ENCODE measurements at regions not wholly inside any gene's neighbourhood (a gene's known extent, or its start where the extent isn't known, plus 50 kb on each side); places are given as distances from the start of the nearest gene placed in this dataset.

- Mint-ChIP-seq H3K9me3 (peaks cover 16% of the 10 kb centered on the region), H3K4me1 (no peaks in the 10 kb centered on the region), H3K36me3 (no peaks in the 10 kb centered on the region), H3K27me3 (ENCODE audit: low read depth) (no peaks in the 10 kb centered on the region), H3K4me3 (no peak overlapping the region), H3K27ac (no peak overlapping the region)
- ATAC-seq (peak; percentile 28; the same call in 1 of the 2 replicates), DNase-seq (ENCODE audit: low spot score) (no peak)
- CTCF ChIA-PET, result no interaction called here
- POLR2A ChIA-PET, result no interaction called here
- TF ChIP-seq NFYB (CRISPR knock-in tag; conservative IDR thresholded peaks at IDR 0.05; ENCODE audit: low read depth), result no peak
- TF ChIP-seq, protein P1, sequence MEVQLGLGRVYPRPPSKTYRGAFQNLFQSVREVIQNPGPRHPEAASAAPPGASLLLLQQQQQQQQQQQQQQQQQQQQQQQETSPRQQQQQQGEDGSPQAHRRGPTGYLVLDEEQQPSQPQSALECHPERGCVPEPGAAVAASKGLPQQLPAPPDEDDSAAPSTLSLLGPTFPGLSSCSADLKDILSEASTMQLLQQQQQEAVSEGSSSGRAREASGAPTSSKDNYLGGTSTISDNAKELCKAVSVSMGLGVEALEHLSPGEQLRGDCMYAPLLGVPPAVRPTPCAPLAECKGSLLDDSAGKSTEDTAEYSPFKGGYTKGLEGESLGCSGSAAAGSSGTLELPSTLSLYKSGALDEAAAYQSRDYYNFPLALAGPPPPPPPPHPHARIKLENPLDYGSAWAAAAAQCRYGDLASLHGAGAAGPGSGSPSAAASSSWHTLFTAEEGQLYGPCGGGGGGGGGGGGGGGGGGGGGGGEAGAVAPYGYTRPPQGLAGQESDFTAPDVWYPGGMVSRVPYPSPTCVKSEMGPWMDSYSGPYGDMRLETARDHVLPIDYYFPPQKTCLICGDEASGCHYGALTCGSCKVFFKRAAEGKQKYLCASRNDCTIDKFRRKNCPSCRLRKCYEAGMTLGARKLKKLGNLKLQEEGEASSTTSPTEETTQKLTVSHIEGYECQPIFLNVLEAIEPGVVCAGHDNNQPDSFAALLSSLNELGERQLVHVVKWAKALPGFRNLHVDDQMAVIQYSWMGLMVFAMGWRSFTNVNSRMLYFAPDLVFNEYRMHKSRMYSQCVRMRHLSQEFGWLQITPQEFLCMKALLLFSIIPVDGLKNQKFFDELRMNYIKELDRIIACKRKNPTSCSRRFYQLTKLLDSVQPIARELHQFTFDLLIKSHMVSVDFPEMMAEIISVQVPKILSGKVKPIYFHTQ (CRISPR knock-in tag; IDR thresholded peaks at IDR 0.05), result no peak
- no peak for TF ChIP-seq ATF1 (CRISPR knock-in tag; IDR thresholded peaks at IDR 0.05)
- TF ChIP-seq, protein P2, sequence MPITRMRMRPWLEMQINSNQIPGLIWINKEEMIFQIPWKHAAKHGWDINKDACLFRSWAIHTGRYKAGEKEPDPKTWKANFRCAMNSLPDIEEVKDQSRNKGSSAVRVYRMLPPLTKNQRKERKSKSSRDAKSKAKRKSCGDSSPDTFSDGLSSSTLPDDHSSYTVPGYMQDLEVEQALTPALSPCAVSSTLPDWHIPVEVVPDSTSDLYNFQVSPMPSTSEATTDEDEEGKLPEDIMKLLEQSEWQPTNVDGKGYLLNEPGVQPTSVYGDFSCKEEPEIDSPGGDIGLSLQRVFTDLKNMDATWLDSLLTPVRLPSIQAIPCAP (CRISPR knock-in tag; IDR thresholded peaks at IDR 0.05), result no peak
- no peak for TF ChIP-seq ELF4 (CRISPR knock-in tag; IDR thresholded peaks at IDR 0.05; ENCODE audit: low read depth)
These were observed 189.9 kb downstream of the INO80D start for GRCh38 chr2:205895981-205896655.

- no peaks in the 10 kb centered on the region for H3K27me3 Mint-ChIP-seq (ENCODE audit: low read depth)
- no peaks in the 10 kb centered on the region for H3K4me1 Mint-ChIP-seq
- CTCF ChIA-PET, result interaction anchor here (1.0 to 2.4 kb wide), 3 partner anchors 11 to 116 kb away, joined by 3 to 9 read pairs (median 4); no protein-coding TSS in a partner anchor
- POLR2A ChIA-PET, result no interaction called here
- H3K9me3 Mint-ChIP-seq, result peaks cover 8% of the 10 kb centered on the region
- no peak for DNase-seq (ENCODE audit: low spot score)
- H3K36me3 Mint-ChIP-seq, result no peaks in the 10 kb centered on the region
- TF ChIP-seq NFE2L1 (CRISPR knock-in tag; IDR thresholded peaks at IDR 0.05) (no peak), HMGA2 (CRISPR knock-in tag; IDR thresholded peaks at IDR 0.05) (no peak), FOXJ3 (CRISPR knock-in tag; IDR thresholded peaks at IDR 0.05; ENCODE audit: borderline replicate concordance) (no peak)
- TF ChIP-seq, protein P2 (CRISPR knock-in tag; IDR thresholded peaks at IDR 0.05), result no peak
- TF ChIP-seq, protein P3, sequence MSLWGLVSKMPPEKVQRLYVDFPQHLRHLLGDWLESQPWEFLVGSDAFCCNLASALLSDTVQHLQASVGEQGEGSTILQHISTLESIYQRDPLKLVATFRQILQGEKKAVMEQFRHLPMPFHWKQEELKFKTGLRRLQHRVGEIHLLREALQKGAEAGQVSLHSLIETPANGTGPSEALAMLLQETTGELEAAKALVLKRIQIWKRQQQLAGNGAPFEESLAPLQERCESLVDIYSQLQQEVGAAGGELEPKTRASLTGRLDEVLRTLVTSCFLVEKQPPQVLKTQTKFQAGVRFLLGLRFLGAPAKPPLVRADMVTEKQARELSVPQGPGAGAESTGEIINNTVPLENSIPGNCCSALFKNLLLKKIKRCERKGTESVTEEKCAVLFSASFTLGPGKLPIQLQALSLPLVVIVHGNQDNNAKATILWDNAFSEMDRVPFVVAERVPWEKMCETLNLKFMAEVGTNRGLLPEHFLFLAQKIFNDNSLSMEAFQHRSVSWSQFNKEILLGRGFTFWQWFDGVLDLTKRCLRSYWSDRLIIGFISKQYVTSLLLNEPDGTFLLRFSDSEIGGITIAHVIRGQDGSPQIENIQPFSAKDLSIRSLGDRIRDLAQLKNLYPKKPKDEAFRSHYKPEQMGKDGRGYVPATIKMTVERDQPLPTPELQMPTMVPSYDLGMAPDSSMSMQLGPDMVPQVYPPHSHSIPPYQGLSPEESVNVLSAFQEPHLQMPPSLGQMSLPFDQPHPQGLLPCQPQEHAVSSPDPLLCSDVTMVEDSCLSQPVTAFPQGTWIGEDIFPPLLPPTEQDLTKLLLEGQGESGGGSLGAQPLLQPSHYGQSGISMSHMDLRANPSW (CRISPR knock-in tag; conservative IDR thresholded peaks at IDR 0.05; ENCODE audit: low read depth), result no peak
- no peak for ATAC-seq
- H3K27ac Mint-ChIP-seq, result no peak overlapping the region
- H3K4me3 Mint-ChIP-seq, result no peak overlapping the region
These were observed 193.2 kb downstream of the INO80D start for GRCh38 chr2:205892665-205893259.

- H3K9me3 Mint-ChIP-seq, result peaks cover 8% of the 10 kb centered on the region
- ATAC-seq (peak; percentile 60), DNase-seq (ENCODE audit: low spot score) (no peak)
- H3K36me3 Mint-ChIP-seq, result no peaks in the 10 kb centered on the region
- H3K4me1 Mint-ChIP-seq, result no peaks in the 10 kb centered on the region
- no peaks in the 10 kb centered on the region for H3K27me3 Mint-ChIP-seq (ENCODE audit: low read depth)
- no peak overlapping the region for H3K27ac Mint-ChIP-seq
- POLR2A ChIA-PET, result no interaction called here
- no peak overlapping the region for H3K4me3 Mint-ChIP-seq
- CTCF ChIA-PET, result interaction anchor here (1.0 to 2.4 kb wide), 3 partner anchors 12 to 116 kb away, joined by 3 to 9 read pairs (median 4); no protein-coding TSS in a partner anchor
- TF ChIP-seq, protein P4, sequence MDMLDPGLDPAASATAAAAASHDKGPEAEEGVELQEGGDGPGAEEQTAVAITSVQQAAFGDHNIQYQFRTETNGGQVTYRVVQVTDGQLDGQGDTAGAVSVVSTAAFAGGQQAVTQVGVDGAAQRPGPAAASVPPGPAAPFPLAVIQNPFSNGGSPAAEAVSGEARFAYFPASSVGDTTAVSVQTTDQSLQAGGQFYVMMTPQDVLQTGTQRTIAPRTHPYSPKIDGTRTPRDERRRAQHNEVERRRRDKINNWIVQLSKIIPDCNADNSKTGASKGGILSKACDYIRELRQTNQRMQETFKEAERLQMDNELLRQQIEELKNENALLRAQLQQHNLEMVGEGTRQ (CRISPR knock-in tag; IDR thresholded peaks at IDR 0.05), result no peak
- TF ChIP-seq, protein P5, sequence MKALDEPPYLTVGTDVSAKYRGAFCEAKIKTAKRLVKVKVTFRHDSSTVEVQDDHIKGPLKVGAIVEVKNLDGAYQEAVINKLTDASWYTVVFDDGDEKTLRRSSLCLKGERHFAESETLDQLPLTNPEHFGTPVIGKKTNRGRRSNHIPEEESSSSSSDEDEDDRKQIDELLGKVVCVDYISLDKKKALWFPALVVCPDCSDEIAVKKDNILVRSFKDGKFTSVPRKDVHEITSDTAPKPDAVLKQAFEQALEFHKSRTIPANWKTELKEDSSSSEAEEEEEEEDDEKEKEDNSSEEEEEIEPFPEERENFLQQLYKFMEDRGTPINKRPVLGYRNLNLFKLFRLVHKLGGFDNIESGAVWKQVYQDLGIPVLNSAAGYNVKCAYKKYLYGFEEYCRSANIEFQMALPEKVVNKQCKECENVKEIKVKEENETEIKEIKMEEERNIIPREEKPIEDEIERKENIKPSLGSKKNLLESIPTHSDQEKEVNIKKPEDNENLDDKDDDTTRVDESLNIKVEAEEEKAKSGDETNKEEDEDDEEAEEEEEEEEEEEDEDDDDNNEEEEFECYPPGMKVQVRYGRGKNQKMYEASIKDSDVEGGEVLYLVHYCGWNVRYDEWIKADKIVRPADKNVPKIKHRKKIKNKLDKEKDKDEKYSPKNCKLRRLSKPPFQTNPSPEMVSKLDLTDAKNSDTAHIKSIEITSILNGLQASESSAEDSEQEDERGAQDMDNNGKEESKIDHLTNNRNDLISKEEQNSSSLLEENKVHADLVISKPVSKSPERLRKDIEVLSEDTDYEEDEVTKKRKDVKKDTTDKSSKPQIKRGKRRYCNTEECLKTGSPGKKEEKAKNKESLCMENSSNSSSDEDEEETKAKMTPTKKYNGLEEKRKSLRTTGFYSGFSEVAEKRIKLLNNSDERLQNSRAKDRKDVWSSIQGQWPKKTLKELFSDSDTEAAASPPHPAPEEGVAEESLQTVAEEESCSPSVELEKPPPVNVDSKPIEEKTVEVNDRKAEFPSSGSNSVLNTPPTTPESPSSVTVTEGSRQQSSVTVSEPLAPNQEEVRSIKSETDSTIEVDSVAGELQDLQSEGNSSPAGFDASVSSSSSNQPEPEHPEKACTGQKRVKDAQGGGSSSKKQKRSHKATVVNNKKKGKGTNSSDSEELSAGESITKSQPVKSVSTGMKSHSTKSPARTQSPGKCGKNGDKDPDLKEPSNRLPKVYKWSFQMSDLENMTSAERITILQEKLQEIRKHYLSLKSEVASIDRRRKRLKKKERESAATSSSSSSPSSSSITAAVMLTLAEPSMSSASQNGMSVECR (CRISPR knock-in tag; IDR thresholded peaks at IDR 0.05; ENCODE audit: borderline replicate concordance), result no peak
- no peak for TF ChIP-seq ZNF396 (CRISPR knock-in tag; IDR thresholded peaks at IDR 0.05; ENCODE audit: borderline replicate concordance)
- no peak for TF ChIP-seq ZNF425 (CRISPR knock-in tag; conservative IDR thresholded peaks at IDR 0.05)
- TF ChIP-seq MYBL2 (CRISPR knock-in tag; IDR thresholded peaks at IDR 0.05), result no peak
- TF ChIP-seq ZNF138 (CRISPR knock-in tag; conservative IDR thresholded peaks at IDR 0.05), result no peak
These were observed 193.7 kb downstream of the INO80D start for GRCh38 chr2:205892251-205892655.

Measured in WTC11 (cell line).